ENCODE measurements at regions not wholly inside any gene's neighbourhood (a gene's known extent, or its start where the extent isn't known, plus 50 kb on each side); places are given as distances from the start of the nearest gene placed in this dataset.

- Histone ChIP-seq H3K79me2 (ENCODE audit: insufficient read depth, low read length) (no peaks in the 10 kb centered on the region), H3K23ac (ENCODE audit: insufficient read length, low read depth, low read length) (no peak overlapping the region), H3K27me3 (ENCODE audit: insufficient read depth, low read length) (no peaks in the 10 kb centered on the region), H4K91ac (ENCODE audit: insufficient read length, low read depth, low read length) (no peak overlapping the region), H2BK120ac (ENCODE audit: low read depth, low read length, poor library complexity, severe bottlenecking) (no peak overlapping the region), H3K18ac (ENCODE audit: insufficient read length, low read depth, low read length) (no peak overlapping the region), H4K8ac (replicated peaks; ENCODE audit: insufficient read length, low read depth, low read length) (no peak overlapping the region), H3K9me3 (ENCODE audit: control insufficient read depth, low read depth, low read length) (no peaks in the 10 kb centered on the region), H3K79me1 (ENCODE audit: insufficient read depth, low read depth, low read length, poor library complexity, severe bottlenecking) (no peaks in the 10 kb centered on the region), H3K14ac (ENCODE audit: insufficient read depth, low read length) (no peak overlapping the region), H2BK15ac (ENCODE audit: low read depth, low read length) (no peak overlapping the region), H3K4ac (ENCODE audit: low read depth, low read length) (no peak overlapping the region), H2AK5ac (ENCODE audit: insufficient read length, low read length) (no peak overlapping the region), H3T11ph (ENCODE audit: low read length) (no peak overlapping the region), H3K27ac (ENCODE audit: insufficient read length, low read depth, low read length) (no peak overlapping the region), H2AFZ (ENCODE audit: low read length) (no peak overlapping the region), H2BK20ac (ENCODE audit: low read depth, low read length, poor library complexity, severe bottlenecking) (no peak overlapping the region), H3K56ac (ENCODE audit: insufficient read length, low read depth, low read length) (no peak overlapping the region), H3K4me1 (ENCODE audit: insufficient read depth, low read length) (no peaks in the 10 kb centered on the region), H3K4me2 (ENCODE audit: insufficient read depth, insufficient read length, low read length) (no peak overlapping the region), H2BK12ac (ENCODE audit: insufficient read length, low read depth, low read length) (no peak overlapping the region), H3K23me2 (ENCODE audit: insufficient read length, low read depth, low read length, poor library complexity, severe bottlenecking) (no peaks in the 10 kb centered on the region), H2BK5ac (ENCODE audit: insufficient read length, low read length) (no peak overlapping the region), H3K9ac (ENCODE audit: extremely low read depth, insufficient read length, low read length) (no peak overlapping the region), H4K5ac (ENCODE audit: insufficient read length, low read depth, low read length) (no peak overlapping the region), H4K20me1 (ENCODE audit: control insufficient read depth, insufficient read depth, insufficient read length) (no peaks in the 10 kb centered on the region)
- Mint-ChIP-seq H3K27me3 (ENCODE audit: low read depth) (no peaks in the 10 kb centered on the region; the same call in none of the 2 replicates), H3K9me3 (no peaks in the 10 kb centered on the region), H3K4me3 (no peak overlapping the region), H3K36me3 (ENCODE audit: insufficient read depth in 1 of 3, low read depth in 3 of 3) (no peaks in the 10 kb centered on the region), H3K27ac (no peak overlapping the region), H3K4me1 (no peaks in the 10 kb centered on the region)
- WGBS (ENCODE audit: extremely low coverage, insufficient read length, low lambda C conversion rate): no CpG with 5 or more reads among the region's 3 CpGs
- TF ChIP-seq, protein P1, sequence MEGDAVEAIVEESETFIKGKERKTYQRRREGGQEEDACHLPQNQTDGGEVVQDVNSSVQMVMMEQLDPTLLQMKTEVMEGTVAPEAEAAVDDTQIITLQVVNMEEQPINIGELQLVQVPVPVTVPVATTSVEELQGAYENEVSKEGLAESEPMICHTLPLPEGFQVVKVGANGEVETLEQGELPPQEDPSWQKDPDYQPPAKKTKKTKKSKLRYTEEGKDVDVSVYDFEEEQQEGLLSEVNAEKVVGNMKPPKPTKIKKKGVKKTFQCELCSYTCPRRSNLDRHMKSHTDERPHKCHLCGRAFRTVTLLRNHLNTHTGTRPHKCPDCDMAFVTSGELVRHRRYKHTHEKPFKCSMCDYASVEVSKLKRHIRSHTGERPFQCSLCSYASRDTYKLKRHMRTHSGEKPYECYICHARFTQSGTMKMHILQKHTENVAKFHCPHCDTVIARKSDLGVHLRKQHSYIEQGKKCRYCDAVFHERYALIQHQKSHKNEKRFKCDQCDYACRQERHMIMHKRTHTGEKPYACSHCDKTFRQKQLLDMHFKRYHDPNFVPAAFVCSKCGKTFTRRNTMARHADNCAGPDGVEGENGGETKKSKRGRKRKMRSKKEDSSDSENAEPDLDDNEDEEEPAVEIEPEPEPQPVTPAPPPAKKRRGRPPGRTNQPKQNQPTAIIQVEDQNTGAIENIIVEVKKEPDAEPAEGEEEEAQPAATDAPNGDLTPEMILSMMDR (conservative IDR thresholded peaks at IDR 0.05): no peak
- no peak for DNase-seq
Observed at GRCh38 chr3:73212683-73213082, 151.2 kb downstream of the EBLN2 start.
